Liver (tissue), 7 donors: ENCODE measurements at regions not wholly inside any gene's neighbourhood (a gene's known extent, or its start where the extent isn't known, plus 50 kb on each side); places are given as distances from the start of the nearest gene placed in this dataset.

Source experiments
- DNase-seq: peaks from one replicate; pipeline ENCODE4 v3.0.0-alpha.2; 2017; ENCODE audit warnings: low spot score
- H3K27ac ChIP-seq, 2 donors: one replicate each; pipeline ENCODE4 v1.7.0; 2013; ENCODE audit warnings: inconsistent platforms in 2 of 2, low read length in 2 of 2, control low read depth in 1 of 2, low read depth in 1 of 2, mild to moderate bottlenecking in 1 of 2
- H3K27me3 ChIP-seq, 4 donors: one replicate each; pipeline versions ENCODE4 v1.6.1 to v1.7.0; 2013; ENCODE audit warnings: low read length in 3 of 4, inconsistent platforms in 1 of 4, mild to moderate bottlenecking in 1 of 4, moderate library complexity in 1 of 4; ENCODE audit not compliant: control insufficient read depth in 4 of 4, insufficient read depth in 4 of 4
- H3K36me3 ChIP-seq, 4 donors: one replicate each; pipeline versions ENCODE4 v1.6.1 to v1.7.0; 2013; ENCODE audit warnings: low read length in 3 of 4, mild to moderate bottlenecking in 3 of 4, low read depth in 1 of 4, moderate library complexity in 1 of 4; ENCODE audit not compliant: control insufficient read depth in 4 of 4, insufficient read depth in 3 of 4
- H3K4me1 ChIP-seq, 4 donors: one replicate each; pipeline versions ENCODE4 v1.6.1 to v1.7.0; 2013; ENCODE audit warnings: low read length in 3 of 4, mild to moderate bottlenecking in 3 of 4, moderate library complexity in 1 of 4; ENCODE audit not compliant: control insufficient read depth in 4 of 4, insufficient read depth in 4 of 4
- H3K4me3 ChIP-seq, 3 donors: one replicate each; pipeline versions ENCODE4 v1.6.1 to v1.7.0; 2013; ENCODE audit warnings: low read length in 3 of 3, control low read depth in 1 of 3, low read depth in 1 of 3, mild to moderate bottlenecking in 1 of 3
- H3K9ac ChIP-seq, 2 donors: one replicate each; pipeline ENCODE4 v1.7.0; 2013; ENCODE audit warnings: low read length in 2 of 2, mild to moderate bottlenecking in 2 of 2, moderate library complexity in 2 of 2, control low read depth in 1 of 2, low read depth in 1 of 2
- H3K9me3 ChIP-seq, 4 donors: one replicate each; pipeline versions ENCODE4 v1.6.1 to v1.7.0; 2013; ENCODE audit warnings: low read length in 3 of 4; ENCODE audit not compliant: control insufficient read depth in 4 of 4
- ATF3 ChIP-seq: IDR thresholded peaks from 2 replicates; pipeline ENCODE4 v1.6.1; 2016; ENCODE audit warnings: antibody characterized with exemption
- EGR1 ChIP-seq, 2 donors: IDR thresholded peaks; 2 replicates each; pipeline ENCODE4 v1.6.1; 2016 to 2018; ENCODE audit warnings: antibody characterized with exemption in 2 of 2, low read depth in 2 of 2
- FOXA1 ChIP-seq: IDR thresholded peaks from 2 replicates; pipeline ENCODE4 v1.6.1; 2016; ENCODE audit warnings: antibody characterized with exemption
- FOXA2 ChIP-seq: IDR thresholded peaks from 2 replicates; pipeline ENCODE4 v1.6.1; 2016; ENCODE audit warnings: antibody characterized with exemption
- HNF4A ChIP-seq, 2 donors: conservative IDR thresholded peaks; 2 replicates each; pipeline ENCODE4 v1.6.1; 2016; ENCODE audit warnings: antibody characterized with exemption in 2 of 2, mild to moderate bottlenecking in 2 of 2
- HNF4G ChIP-seq: IDR thresholded peaks from 2 replicates; pipeline ENCODE4 v1.6.1; 2016; ENCODE audit warnings: antibody characterized with exemption
- JUND ChIP-seq, 2 donors: IDR thresholded peaks; 2 replicates each; pipeline ENCODE4 v1.6.1; 2016; ENCODE audit warnings: antibody characterized with exemption in 2 of 2
- RAD21 ChIP-seq, 2 donors: IDR thresholded peaks; 2 replicates each; pipeline ENCODE4 v1.6.1; 2016; ENCODE audit warnings: antibody characterized with exemption in 2 of 2, mild to moderate bottlenecking in 2 of 2
- REST ChIP-seq: IDR thresholded peaks from 2 replicates; pipeline ENCODE4 v1.6.1; 2016; ENCODE audit warnings: antibody characterized with exemption, mild to moderate bottlenecking
- RXRA ChIP-seq, 2 donors: IDR thresholded peaks; 2 replicates each; pipeline ENCODE4 v1.6.1; 2017 to 2018; ENCODE audit warnings: antibody characterized with exemption in 2 of 2, mild to moderate bottlenecking in 1 of 2
- SP1 ChIP-seq: IDR thresholded peaks from 2 replicates; pipeline ENCODE4 v1.6.1; 2018; ENCODE audit warnings: antibody characterized with exemption, mild to moderate bottlenecking
- TAF1 ChIP-seq: conservative IDR thresholded peaks from 2 replicates; pipeline ENCODE4 v1.6.1; 2016; ENCODE audit warnings: antibody characterized with exemption, mild to moderate bottlenecking
- WGBS: extraction: QIAGEN DNeasy Blood & Tissue Kit; methylation state at CpG from one replicate; pipeline ENCODE4 v1.1.7; 2013; 5-methylcytosine and 5-hydroxymethylcytosine counted together
- TF ChIP-seq, protein P1 (sequence below): IDR thresholded peaks from 2 replicates; pipeline ENCODE4 v1.6.1; 2016; ENCODE audit warnings: antibody characterized with exemption
- donor health status: healthy.
- donor health status: healthy.
- donor health status: healthy.
- donor health status: healthy.

- TF ChIP-seq, protein P1, sequence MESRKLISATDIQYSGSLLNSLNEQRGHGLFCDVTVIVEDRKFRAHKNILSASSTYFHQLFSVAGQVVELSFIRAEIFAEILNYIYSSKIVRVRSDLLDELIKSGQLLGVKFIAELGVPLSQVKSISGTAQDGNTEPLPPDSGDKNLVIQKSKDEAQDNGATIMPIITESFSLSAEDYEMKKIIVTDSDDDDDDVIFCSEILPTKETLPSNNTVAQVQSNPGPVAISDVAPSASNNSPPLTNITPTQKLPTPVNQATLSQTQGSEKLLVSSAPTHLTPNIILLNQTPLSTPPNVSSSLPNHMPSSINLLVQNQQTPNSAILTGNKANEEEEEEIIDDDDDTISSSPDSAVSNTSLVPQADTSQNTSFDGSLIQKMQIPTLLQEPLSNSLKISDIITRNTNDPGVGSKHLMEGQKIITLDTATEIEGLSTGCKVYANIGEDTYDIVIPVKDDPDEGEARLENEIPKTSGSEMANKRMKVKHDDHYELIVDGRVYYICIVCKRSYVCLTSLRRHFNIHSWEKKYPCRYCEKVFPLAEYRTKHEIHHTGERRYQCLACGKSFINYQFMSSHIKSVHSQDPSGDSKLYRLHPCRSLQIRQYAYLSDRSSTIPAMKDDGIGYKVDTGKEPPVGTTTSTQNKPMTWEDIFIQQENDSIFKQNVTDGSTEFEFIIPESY = no peak
- no peak for TF ChIP-seq RAD21 (IDR thresholded peaks at IDR 0.05)
- no peak for TF ChIP-seq SP1
- no peak for TF ChIP-seq RXRA (IDR thresholded peaks at IDR 0.05)
- TF ChIP-seq REST = no peak
- no peak for TF ChIP-seq HNF4A (conservative IDR thresholded peaks at IDR 0.05)
- no peak for TF ChIP-seq HNF4G
- no peak for TF ChIP-seq TAF1
- no peak for TF ChIP-seq FOXA2
- TF ChIP-seq EGR1 (IDR thresholded peaks at IDR 0.05; ENCODE audit: low read depth in 2 of 2) = no peak
- H3K4me1 ChIP-seq = no peaks in the 10 kb centered on the region
- WGBS = 96% methylated on average over 3 of the region's 3 CpGs
- H3K36me3 ChIP-seq = no peaks in the 10 kb centered on the region
- no peak overlapping the region for H3K9ac ChIP-seq
- no peak for DNase-seq
- no peaks in the 10 kb centered on the region for H3K27me3 ChIP-seq
- no peak overlapping the region for H3K4me3 ChIP-seq
- H3K27ac ChIP-seq = no peak overlapping the region
- H3K9me3 ChIP-seq = no peaks in the 10 kb centered on the region
Measured at GRCh38 chr21:16047904-16048303, 318.1 kb downstream of the USP25 start.

DNA sequence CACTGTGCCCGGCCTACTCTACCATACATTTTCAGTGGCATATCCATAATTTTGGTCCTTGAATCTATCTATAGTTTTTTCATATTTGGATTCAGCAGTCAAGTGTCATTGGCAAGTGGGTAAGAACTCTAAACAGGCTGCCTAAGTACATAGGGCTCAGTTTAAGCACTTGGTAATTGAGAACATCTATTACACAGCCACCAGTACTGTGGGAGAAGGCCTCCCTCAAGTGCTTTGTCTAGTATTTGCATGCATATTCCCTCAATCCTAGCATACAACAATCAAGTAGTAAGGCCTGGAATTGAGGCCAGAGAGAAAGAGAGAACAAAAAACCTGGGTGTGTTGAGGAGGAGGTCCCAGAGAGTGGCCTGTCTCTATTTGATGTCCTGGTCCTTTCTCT is 325.2 kb downstream of the USP25 start:
- Histone ChIP-seq H3K27ac (no peak overlapping the region), H3K9me3 (no peaks in the 10 kb centered on the region), H3K36me3 (no peaks in the 10 kb centered on the region), H3K4me1 (no peaks in the 10 kb centered on the region), H3K4me3 (no peak overlapping the region), H3K27me3 (no peaks in the 10 kb centered on the region), H3K9ac (no peak overlapping the region)
- DNase-seq = no peak
- TF ChIP-seq JUND (IDR thresholded peaks at IDR 0.05) (no peak), ATF3 (no peak), FOXA1 (no peak), SP1 (no peak), EGR1 (IDR thresholded peaks at IDR 0.05; ENCODE audit: low read depth in 2 of 2) (no peak), TAF1 (no peak)
- TF ChIP-seq, protein P1 = no peak
- WGBS = 93% methylated on average over 1 of the region's 1 CpG
